GM20000 (cell line): ENCODE measurements at regions not wholly inside any gene's neighbourhood (a gene's known extent, or its start where the extent isn't known, plus 50 kb on each side); places are given as distances from the start of the nearest gene placed in this dataset.

ENCODE experiments used
- DNase-seq: peaks from one replicate; pipeline ENCODE4 v3.0.0; 2012; ENCODE audit warnings: low spot score
- TF ChIP-seq, protein P1 (sequence below): IDR thresholded peaks from 2 replicates; pipeline ENCODE4 v1.5.1; 2012; ENCODE audit warnings: mild to moderate bottlenecking, control low read depth; ENCODE audit errors: extremely low read depth, missing control alignments

DNA sequence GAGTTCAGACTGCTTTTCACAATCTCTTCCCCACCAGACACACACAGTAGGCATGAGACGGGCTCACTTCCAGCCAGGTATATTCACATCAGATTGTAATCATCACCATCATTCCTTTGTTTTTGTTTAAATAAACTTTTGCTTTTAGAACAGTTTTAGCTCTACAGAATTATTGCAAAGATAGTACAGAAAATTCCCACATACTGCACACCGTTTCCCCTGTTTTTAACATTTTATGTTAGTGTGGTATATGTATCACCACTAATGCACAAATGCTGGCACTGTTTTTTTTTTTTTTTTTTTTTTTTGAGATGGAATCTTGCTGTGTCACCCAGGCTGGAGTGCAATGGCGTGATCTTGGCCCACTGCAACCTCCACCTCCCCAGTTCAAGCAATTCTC is 83.3 kb upstream of the ANO1 start:
- no peak for DNase-seq
- TF ChIP-seq, protein P1, sequence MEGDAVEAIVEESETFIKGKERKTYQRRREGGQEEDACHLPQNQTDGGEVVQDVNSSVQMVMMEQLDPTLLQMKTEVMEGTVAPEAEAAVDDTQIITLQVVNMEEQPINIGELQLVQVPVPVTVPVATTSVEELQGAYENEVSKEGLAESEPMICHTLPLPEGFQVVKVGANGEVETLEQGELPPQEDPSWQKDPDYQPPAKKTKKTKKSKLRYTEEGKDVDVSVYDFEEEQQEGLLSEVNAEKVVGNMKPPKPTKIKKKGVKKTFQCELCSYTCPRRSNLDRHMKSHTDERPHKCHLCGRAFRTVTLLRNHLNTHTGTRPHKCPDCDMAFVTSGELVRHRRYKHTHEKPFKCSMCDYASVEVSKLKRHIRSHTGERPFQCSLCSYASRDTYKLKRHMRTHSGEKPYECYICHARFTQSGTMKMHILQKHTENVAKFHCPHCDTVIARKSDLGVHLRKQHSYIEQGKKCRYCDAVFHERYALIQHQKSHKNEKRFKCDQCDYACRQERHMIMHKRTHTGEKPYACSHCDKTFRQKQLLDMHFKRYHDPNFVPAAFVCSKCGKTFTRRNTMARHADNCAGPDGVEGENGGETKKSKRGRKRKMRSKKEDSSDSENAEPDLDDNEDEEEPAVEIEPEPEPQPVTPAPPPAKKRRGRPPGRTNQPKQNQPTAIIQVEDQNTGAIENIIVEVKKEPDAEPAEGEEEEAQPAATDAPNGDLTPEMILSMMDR = no peak

DNA sequence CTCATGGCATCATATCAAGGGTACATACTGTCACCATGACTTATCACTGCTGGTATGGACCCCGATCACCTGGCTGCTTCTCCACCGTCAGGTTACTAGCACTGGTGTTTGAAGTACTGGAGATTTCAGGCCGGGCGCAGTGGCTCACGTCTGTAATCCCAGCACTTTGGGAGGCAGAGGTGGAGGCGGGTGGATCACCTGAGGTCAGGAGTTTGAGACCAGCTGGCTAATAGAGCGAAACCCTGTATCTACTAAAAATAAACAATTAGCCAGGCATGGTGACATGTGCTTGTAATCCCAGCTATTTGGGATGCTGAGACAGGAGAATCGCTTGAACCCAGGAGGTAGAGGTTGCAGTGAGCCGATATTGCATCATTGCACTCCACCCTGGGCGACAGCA is 82.4 kb upstream of the ANO1 start:
- DNase-seq = no peak
- TF ChIP-seq, protein P1 = no peak

GRCh38 chr11:69996451-69996850 is 81.7 kb upstream of the ANO1 start:
- TF ChIP-seq, protein P1 = no peak
- DNase-seq = no peak

DNA sequence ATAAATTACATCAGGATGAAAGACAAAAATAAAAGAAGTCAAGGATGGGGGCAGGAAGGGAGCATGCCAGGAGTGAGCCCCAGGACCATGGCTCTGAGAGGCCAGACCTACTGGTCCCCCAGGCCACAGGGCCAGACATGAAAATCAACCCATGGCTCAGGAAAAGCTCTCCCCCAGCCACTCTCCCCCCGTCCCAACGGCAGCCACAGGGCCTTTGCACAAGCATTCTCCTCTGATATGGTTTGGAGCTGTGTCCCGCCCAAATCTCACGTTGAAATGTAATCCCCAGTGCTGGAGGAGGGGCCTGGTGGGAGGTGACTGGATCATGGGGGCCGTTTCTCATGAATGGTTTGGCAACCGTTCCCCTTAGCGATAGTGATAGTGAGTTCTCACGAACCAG is 80.8 kb upstream of the ANO1 start:
- TF ChIP-seq, protein P1 = no peak
- DNase-seq = no peak

DNA sequence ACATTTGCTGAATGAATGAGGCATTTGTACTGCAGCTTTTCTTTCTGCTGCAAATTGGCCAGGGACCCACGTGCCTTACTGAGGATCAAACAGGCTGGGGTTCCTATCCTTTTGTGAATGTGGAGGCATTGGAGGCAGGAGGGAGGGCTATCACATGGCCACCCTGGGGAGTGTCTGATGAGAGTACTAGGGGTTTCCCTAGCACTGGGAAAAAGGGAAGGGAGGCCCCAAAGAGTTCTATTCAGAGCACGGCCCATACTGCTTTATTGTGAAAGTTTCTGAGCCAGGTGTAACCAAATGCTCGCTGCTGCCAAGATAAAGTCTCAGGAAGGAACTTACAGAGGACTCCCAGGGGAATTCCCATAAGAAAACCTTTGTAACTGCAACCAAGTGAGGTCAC is 78.4 kb upstream of the ANO1 start:
- TF ChIP-seq, protein P1 = no peak
- DNase-seq = no peak

DNA sequence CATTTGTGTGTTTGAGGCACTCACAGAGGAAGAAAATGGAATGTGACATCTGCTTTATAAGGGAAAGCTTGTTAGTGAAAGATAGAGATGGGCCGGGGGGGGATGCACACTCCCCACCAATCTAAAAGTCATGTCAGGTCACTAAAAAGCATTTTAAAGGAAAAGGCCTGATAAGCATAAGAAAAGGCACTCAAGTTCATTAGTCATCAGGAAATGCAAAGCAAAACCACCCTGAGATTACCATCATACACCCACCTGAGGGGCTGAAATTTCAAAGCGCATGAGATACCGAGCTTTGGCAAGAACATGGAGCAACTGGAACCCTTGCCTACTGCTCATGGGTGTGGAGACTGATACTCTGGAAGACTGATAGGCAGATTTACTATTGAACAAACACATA is 77.9 kb upstream of the ANO1 start:
- no peak for DNase-seq

DNA sequence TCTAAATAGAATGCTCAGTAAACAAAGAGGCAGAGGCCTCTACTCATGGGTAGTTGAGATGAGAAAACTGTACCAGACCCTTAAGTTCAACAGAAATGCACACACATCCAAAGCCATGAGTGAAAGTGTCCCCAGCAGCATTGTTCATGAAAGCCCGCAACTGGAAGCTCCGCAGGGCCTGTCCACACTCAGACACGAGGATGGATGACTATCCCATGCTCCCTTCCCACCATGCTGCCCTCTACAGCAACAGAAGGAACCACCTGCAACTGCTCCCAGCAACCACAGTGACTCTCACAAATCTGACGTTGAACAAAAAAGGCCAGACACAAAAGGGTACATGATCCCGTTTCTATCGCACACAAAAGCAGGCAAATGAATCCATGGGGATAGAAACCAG is 76.9 kb upstream of the ANO1 start:
- TF ChIP-seq, protein P1 = no peak
- DNase-seq = no peak

More for the DNA sequence above, 77.9 kb upstream of the ANO1 start:
- TF ChIP-seq, protein P1 = no peak

- no peak for DNase-seq
- TF ChIP-seq, protein P1 = no peak
Observed at GRCh38 chr11:70002433-70002832, 75.7 kb upstream of the ANO1 start.
